ENCODE measurements at regions not wholly inside any gene's neighbourhood (a gene's known extent, or its start where the extent isn't known, plus 50 kb on each side); places are given as distances from the start of the nearest gene placed in this dataset.

DNA sequence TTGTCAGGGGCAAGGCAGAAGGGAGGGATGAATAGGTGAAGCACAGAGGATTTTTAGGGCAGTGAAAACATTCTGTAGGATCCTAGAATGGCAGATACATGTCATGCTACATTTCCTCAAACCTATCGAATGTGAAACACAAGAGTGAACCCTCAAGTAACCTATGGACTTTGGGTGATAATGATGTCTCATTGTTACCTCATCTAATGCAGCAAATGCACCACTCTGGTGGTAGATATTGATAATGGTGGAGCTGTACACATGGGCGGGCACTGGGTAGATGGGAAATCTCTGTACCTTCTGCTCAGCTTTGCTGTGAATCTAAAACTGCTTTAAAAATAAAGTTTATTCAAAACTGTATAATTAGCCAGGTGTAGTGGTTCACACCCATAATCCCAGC, 95.2 kb upstream of the NCK2 start:
- no peak for DNase-seq

DNA sequence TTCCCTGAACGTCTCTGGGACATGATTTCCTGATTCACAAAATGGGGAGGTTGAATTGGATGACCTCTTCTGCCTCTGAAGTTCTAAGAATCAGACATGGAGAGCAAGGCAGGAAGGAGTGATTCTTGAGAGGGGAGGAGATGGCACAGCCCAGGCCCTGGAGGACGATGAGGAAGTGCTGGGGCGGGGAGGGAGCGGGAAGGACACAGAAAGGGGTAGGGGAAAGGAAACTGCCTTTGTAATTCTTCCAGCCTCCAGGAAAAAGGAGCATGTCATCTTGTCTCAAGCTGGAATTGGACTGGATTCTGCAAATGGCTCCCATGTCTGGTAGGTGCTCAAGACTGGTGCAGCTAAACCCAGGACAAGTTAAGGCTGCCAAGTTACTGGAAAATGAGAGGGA, 97.0 kb upstream of the NCK2 start:
- DNase-seq = no peak

DNA sequence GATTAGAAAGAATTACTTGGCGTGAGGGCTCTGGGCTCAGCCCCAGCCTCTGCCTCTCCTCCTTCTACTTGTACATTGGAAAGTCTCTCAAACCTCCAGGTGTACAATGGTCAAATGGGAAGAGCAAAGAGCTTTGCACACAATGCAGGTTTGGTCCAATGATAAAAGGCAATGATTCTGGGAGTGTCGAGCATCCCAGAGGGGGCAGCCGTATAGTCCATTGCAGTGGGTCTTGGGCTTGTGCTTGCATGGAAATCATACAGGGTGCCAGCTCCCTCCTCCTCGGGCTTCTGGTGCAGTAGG, 98.0 kb upstream of the NCK2 start:
- no peak for DNase-seq

- DNase-seq = peak; percentile 13
Observed at GRCh38 chr2:105645938-105646773, 98.6 kb upstream of the NCK2 start.

GRCh38 chr2:105645031-105645937, 99.4 kb upstream of the NCK2 start:
- DNase-seq = no peak

- DNase-seq = peak; percentile 46
Observed at GRCh38 chr2:105644174-105644980, 100.3 kb upstream of the NCK2 start.

GRCh38 chr2:105643405-105644173, 101.1 kb upstream of the NCK2 start:
- no peak for DNase-seq

- no peak for DNase-seq
Observed at GRCh38 chr2:105641389-105641811, 103.3 kb upstream of the NCK2 start.

- no peak for DNase-seq
Observed at GRCh38 chr2:105640246-105640645, 104.5 kb upstream of the NCK2 start.

DNA sequence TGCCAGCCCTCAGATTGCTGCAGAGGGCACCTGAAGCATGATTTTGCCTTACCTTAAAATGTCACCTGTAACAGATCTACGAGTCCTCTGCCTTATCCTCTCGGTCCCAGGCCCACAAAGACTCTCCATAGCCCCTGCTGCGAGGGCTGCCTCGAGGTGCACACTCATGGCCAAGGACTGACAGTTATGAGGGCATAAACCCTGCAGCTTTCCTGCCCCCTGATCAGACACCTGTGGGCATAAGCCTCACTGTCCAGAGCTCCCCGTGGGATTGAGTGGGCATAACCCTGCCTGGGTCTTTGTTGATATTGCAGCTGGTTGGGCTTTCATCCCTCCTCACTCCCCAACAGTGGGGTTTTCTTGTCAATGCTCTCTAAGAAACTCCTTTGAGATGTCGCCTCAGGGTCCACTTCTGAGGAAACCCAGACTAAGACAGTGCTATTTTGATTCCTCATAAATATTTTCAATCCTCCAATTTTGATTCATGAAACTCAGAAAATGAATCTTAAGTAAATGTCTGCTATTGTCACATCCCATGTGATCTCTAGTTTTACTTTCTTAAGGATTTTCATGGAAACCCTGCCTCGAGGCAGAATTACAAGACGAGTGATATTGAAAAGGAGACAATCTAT, 108.5 kb upstream of the NCK2 start:
- DNase-seq = no peak

GRCh38 chr2:105635564-105635963, 109.1 kb upstream of the NCK2 start:
- no peak for DNase-seq

DNA sequence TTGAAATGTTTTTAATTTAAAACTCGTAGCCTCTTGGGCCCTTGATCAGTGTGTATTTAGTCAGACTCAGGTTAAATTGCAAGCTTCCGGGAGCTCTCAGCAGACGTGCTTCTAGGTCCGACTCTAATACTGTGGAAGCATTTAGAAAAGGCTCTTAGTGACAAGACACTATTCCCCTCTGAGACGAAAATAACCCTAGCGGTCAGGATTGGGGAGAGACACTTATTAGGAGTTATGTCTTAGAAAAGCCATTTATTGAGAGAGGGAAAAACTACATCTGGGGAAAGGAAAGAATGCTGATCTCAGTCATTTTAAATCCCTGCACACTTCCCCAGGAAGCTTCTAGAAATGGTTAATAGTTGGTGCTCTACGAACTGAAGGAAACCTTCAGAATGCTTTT, 110.5 kb upstream of the NCK2 start:
- no peak for DNase-seq

DNA sequence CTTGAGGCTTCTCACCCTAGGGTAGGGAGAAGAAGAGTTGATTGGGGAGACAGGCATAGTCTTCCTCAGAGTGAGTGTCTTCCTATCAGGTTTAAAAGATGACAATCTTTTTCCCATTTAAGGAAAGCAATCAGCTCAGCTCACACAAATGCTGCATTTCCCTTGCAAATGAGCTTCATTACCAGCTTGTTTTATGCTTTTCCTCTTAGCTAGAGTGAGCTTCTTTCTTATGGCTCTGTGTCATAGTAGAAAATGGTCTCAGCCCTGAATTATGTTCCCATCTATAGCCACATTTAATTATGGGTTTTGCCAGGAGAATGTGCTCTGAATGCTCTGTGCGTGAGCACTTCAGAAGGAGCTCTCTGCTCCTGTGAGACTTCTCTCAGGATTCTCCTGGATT, 112.8 kb upstream of the NCK2 start:
- DNase-seq = no peak

DNA sequence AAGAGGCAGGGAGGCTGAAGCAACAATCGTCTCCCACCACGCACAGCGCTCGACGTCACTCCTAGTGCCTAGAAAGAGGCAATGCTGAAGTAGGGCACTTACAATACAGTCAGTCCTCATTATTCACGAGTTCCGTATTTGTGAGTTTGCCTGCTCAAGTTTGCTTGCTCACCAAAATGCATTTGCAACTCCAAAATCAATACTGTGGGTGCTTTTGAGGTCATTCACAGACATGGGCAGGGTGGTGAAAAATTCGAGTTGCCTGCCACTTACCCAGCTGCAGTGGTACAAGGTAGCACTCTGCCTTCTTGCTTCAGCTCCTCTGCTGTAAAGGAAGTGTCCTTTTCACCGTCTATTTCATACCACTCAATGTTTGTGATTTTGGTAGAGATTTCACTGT, 113.7 kb upstream of the NCK2 start:
- DNase-seq = no peak

- DNase-seq = no peak
Observed at GRCh38 chr2:105629634-105630033, 115.1 kb upstream of the NCK2 start.

DNA sequence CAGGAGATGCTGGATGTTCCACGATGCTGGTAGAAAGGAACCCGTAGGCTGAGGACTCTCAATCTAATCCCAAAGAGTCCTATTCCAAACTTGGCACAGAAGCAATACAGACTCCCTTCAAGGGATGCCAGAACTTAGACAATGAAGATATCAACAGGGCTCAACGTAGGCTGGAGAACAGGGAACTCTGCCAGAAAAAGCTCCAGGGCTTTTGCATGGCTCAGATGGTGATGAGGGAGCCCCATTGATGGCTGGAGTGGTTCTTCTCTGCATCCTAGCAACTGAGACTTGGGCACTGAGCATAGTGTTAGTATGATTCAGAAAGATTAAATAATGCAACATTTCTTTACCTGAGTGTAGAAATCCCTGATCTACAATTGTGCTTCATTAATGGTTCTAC, 117.2 kb upstream of the NCK2 start:
- no peak for DNase-seq

DNA sequence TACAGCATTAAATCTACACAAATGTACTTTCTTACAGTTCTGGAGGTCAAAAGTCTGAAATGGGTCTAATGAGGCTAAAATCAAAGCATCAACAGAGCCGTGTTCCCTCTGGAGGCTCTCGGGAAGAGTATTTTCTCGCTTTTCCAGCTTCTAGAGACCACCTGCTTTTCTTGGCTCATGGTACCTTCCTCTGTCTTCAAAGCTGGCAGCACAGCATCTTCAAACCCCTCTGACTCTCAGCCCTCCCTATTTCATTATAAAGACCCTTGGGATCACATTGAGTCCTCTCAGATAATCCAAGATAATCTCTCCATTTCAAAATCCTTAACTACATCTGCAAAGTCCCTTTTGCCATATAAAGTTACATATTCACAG, 117.8 kb upstream of the NCK2 start:
- no peak for DNase-seq

GRCh38 chr2:105626212-105626965, 118.3 kb upstream of the NCK2 start:
- DNase-seq = no peak

GRCh38 chr2:105625632-105626031, 119.1 kb upstream of the NCK2 start:
- DNase-seq = no peak

GRCh38 chr2:105621038-105621437, 123.7 kb upstream of the NCK2 start:
- DNase-seq = no peak

DNA sequence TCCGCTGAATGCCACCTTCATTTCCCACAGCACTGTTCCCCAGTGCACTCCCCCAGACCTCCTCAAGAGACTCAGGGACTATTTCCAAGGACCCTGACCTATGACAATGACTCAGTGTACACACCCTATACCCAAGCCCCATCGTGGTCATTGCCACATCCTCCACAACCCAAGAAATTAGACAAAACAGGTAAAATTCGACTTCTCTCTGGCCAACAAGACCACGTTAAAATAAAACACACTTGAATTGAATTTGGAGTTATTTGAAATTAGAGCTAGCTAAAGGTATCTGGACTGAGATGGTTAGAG, 126.4 kb upstream of the NCK2 start:
- no peak for DNase-seq

All from kidney glomerular epithelial cell (primary cell).